ENCODE measurements at regions not wholly inside any gene's neighbourhood (a gene's known extent, or its start where the extent isn't known, plus 50 kb on each side); places are given as distances from the start of the nearest gene placed in this dataset.

DNA sequence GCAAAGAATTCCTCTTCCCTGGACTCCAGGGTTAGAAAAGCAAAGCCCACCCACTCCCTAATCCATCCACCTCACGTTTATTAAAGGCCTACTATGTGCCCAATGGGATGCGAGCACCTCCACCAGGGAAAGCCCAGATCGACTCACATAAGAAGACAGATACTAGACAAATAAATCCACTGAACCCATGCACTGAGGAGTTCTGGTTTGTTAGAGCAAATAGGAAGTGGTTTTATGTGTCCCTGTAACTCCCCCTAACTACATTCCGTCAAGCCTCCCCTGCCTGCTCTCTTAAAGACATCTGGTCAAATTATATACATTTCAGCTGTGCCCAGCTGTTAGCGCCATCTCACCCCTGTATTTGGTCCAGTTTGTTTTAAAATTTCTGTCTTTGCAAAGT lies 218.5 kb upstream of the RPL38 start:
- H3K27ac ChIP-seq (ENCODE audit: low read length) = no peak overlapping the region
- H3K27me3 ChIP-seq (ENCODE audit: insufficient read depth, low read depth, low read length) = no peaks in the 10 kb centered on the region
- H4K20me1 ChIP-seq (ENCODE audit: insufficient read depth) = no peaks in the 10 kb centered on the region
- no peaks in the 10 kb centered on the region for H3K36me3 ChIP-seq (ENCODE audit: insufficient read depth, low read length)
- H3K4me2 ChIP-seq (ENCODE audit: low read length) = no peak overlapping the region
- no peak overlapping the region for H3K4me3 ChIP-seq (ENCODE audit: low read length)
- no peak overlapping the region for H3K9ac ChIP-seq (ENCODE audit: low read length)
- no peaks in the 10 kb centered on the region for H3K9me3 ChIP-seq (ENCODE audit: low read length)
- H3K9me2 ChIP-seq (ENCODE audit: insufficient read depth, low read length) = no peaks in the 10 kb centered on the region
- TF ChIP-seq EZH2 (IDR thresholded peaks at IDR 0.05; ENCODE audit: borderline replicate concordance, insufficient read depth, low read length, poor library complexity, severe bottlenecking) = no peak
- TF ChIP-seq MXI1 (conservative IDR thresholded peaks at IDR 0.05; ENCODE audit: poor library complexity, severe bottlenecking) = no peak
- H3K79me2 ChIP-seq (replicated peaks; ENCODE audit: insufficient read depth, low read length) = no peaks in the 10 kb centered on the region
- H3F3A ChIP-seq (ENCODE audit: insufficient read depth, low read length, poor library complexity, severe bottlenecking) = no peaks in the 10 kb centered on the region
- H2AFZ ChIP-seq (ENCODE audit: low read depth, low read length) = no peak overlapping the region

DNA sequence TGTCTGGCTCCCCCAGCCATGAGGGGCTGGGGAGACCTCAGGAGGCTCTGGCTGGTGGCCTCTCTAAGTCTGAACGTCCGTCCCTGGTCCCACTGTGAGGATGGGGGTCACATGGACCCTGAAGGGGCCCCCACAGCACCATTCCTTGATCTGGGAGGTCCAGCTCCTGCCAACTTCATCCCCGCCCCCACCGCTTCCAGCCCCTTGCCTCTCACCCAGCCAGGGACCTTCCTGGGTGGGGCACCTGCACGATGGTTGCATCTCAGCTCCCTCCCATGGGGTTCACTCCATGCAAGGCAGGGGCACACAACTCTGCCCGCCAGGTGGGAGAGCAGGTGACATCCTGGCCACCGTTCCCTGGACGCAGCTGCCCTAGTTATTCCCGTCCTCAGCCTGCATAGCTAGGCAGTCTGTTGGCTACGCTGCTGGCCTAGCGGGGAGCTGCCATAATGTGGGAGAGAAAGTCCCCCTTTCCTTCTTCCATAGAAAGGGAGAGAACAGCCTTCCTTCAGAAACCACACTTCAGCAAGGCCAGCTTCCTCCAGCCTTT lies 217.9 kb upstream of the RPL38 start:
- no peaks in the 10 kb centered on the region for H3K9me3 ChIP-seq (ENCODE audit: low read length)
- no peaks in the 10 kb centered on the region for H3K27me3 ChIP-seq (ENCODE audit: insufficient read depth, low read depth, low read length)
- H3K9ac ChIP-seq (ENCODE audit: low read length) = no peak overlapping the region
- H2AFZ ChIP-seq (ENCODE audit: low read depth, low read length) = no peak overlapping the region
- H3K36me3 ChIP-seq (ENCODE audit: insufficient read depth, low read length) = no peaks in the 10 kb centered on the region
- no peaks in the 10 kb centered on the region for H3K9me2 ChIP-seq (ENCODE audit: insufficient read depth, low read length)
- no peak for TF ChIP-seq SMC3 (conservative IDR thresholded peaks at IDR 0.05; ENCODE audit: poor library complexity)
- TF ChIP-seq MXI1 (conservative IDR thresholded peaks at IDR 0.05; ENCODE audit: poor library complexity, severe bottlenecking) = no peak
- TF ChIP-seq RAD21 (conservative IDR thresholded peaks at IDR 0.05) = no peak
- TF ChIP-seq, protein P1, sequence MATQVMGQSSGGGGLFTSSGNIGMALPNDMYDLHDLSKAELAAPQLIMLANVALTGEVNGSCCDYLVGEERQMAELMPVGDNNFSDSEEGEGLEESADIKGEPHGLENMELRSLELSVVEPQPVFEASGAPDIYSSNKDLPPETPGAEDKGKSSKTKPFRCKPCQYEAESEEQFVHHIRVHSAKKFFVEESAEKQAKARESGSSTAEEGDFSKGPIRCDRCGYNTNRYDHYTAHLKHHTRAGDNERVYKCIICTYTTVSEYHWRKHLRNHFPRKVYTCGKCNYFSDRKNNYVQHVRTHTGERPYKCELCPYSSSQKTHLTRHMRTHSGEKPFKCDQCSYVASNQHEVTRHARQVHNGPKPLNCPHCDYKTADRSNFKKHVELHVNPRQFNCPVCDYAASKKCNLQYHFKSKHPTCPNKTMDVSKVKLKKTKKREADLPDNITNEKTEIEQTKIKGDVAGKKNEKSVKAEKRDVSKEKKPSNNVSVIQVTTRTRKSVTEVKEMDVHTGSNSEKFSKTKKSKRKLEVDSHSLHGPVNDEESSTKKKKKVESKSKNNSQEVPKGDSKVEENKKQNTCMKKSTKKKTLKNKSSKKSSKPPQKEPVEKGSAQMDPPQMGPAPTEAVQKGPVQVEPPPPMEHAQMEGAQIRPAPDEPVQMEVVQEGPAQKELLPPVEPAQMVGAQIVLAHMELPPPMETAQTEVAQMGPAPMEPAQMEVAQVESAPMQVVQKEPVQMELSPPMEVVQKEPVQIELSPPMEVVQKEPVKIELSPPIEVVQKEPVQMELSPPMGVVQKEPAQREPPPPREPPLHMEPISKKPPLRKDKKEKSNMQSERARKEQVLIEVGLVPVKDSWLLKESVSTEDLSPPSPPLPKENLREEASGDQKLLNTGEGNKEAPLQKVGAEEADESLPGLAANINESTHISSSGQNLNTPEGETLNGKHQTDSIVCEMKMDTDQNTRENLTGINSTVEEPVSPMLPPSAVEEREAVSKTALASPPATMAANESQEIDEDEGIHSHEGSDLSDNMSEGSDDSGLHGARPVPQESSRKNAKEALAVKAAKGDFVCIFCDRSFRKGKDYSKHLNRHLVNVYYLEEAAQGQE (IDR thresholded peaks at IDR 0.05; ENCODE audit: borderline replicate concordance) = no peak
- TF ChIP-seq TAF1 (IDR thresholded peaks at IDR 0.05; ENCODE audit: low read depth) = no peak
- no peak for TF ChIP-seq EP300 (conservative IDR thresholded peaks at IDR 0.05; ENCODE audit: poor library complexity, severe bottlenecking)
- no peak for TF ChIP-seq EZH2 (IDR thresholded peaks at IDR 0.05; ENCODE audit: borderline replicate concordance, insufficient read depth, low read length, poor library complexity, severe bottlenecking)
- no peak for TF ChIP-seq POLR2AphosphoS5 (IDR thresholded peaks at IDR 0.05)
- TF ChIP-seq, protein P2, sequence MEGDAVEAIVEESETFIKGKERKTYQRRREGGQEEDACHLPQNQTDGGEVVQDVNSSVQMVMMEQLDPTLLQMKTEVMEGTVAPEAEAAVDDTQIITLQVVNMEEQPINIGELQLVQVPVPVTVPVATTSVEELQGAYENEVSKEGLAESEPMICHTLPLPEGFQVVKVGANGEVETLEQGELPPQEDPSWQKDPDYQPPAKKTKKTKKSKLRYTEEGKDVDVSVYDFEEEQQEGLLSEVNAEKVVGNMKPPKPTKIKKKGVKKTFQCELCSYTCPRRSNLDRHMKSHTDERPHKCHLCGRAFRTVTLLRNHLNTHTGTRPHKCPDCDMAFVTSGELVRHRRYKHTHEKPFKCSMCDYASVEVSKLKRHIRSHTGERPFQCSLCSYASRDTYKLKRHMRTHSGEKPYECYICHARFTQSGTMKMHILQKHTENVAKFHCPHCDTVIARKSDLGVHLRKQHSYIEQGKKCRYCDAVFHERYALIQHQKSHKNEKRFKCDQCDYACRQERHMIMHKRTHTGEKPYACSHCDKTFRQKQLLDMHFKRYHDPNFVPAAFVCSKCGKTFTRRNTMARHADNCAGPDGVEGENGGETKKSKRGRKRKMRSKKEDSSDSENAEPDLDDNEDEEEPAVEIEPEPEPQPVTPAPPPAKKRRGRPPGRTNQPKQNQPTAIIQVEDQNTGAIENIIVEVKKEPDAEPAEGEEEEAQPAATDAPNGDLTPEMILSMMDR (IDR thresholded peaks at IDR 0.05; ENCODE audit: poor library complexity, severe bottlenecking) = no peak
- H4K20me1 ChIP-seq (ENCODE audit: insufficient read depth) = no peaks in the 10 kb centered on the region
- no peak overlapping the region for H3K4me3 ChIP-seq (ENCODE audit: low read length)
- no peaks in the 10 kb centered on the region for H3F3A ChIP-seq (ENCODE audit: insufficient read depth, low read length, poor library complexity, severe bottlenecking)
- H3K27ac ChIP-seq (ENCODE audit: low read length) = no peak overlapping the region
- H3K4me2 ChIP-seq (ENCODE audit: low read length) = no peak overlapping the region
- H3K79me2 ChIP-seq (replicated peaks; ENCODE audit: insufficient read depth, low read length) = no peaks in the 10 kb centered on the region

All from neural cell (in vitro differentiated cells).